ENCODE measurements at regions not wholly inside any gene's neighbourhood (a gene's known extent, or its start where the extent isn't known, plus 50 kb on each side); places are given as distances from the start of the nearest gene placed in this dataset.

DNA sequence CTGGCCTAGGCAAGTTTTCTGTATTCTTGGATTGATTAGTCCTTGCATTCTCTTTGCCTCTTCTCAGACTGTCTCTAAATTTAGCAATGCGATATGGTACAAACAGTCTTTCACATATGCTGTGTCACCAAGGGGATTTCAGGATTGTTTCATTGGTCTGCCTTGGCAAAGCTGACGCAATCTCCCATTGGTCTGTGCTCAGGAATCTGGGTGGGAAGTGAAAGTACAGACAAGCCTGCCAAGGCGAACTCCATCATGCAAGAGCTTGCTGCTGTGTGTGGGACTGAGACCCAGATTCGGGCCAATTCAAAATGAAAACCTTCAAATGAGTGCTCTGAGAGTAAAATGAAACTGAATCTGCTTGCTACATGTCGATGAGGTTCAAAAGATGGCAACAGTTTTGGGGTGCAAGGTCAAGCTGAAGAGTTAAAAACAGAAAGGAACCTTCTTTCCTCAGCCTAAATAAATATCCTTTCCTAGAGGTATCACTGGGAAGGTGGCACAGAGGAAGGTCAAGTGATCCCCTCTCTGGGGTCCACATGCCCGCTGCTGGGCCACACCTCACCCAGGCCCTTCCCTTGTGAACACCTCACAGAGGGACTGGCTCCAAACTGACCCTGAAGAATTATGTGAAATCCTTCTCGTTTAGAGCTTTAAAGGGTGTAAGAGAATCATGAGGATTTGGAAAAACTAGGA is 198.8 kb upstream of the PREP start:
- DNase-seq (ENCODE audit: low spot score) = peak; percentile 35
- H3K9me2 ChIP-seq (ENCODE audit: insufficient read depth, low read length) = no peaks in the 10 kb centered on the region
- intact Hi-C loops (cut with micrococcal nuclease; ENCODE audit: unreplicated experiment) = no loop called here
- H3K4me2 ChIP-seq (ENCODE audit: low read length) = peak overlapping the region; percentile 9
- BruUV-seq (replicated peaks) = no TSS peak
- ChIA-PET POLR2A (interaction anchor here (0.6 to 1.1 kb wide), 4 partner anchors 11 to 155 kb away, joined by 3 to 9 read pairs (median 3); no protein-coding TSS in a partner anchor), CTCF (ENCODE audit: unreplicated experiment) (no interaction called here)
- no peak overlapping the region for H3K27ac ChIP-seq (ENCODE audit: low read depth, low read length, poor library complexity, severe bottlenecking)
- peaks cover 8% of the 10 kb centered on the region for H3K4me1 ChIP-seq (ENCODE audit: insufficient read depth, low read length, poor library complexity, severe bottlenecking)
- H3K36me3 ChIP-seq (ENCODE audit: insufficient read depth, low read length) = no peaks in the 10 kb centered on the region
- H3K4me3 ChIP-seq (ENCODE audit: low read depth, low read length, poor library complexity, severe bottlenecking) = no peak overlapping the region
- H4K20me1 ChIP-seq (ENCODE audit: insufficient read depth, low read length) = no peaks in the 10 kb centered on the region
- H3K79me2 ChIP-seq (ENCODE audit: insufficient read depth, low read depth, low read length) = no peaks in the 10 kb centered on the region
- peak overlapping the region; percentile 62; the same call in 1 of the 2 replicates for H2AFZ ChIP-seq (ENCODE audit: low read length)
- H3K9me3 ChIP-seq (ENCODE audit: low read length) = 0 out of 2 replicates have a peak, but pooled peaks cover 3% of the 10 kb centered on the region
- TF ChIP-seq EZH2phosphoT487 (IDR thresholded peaks at IDR 0.05; ENCODE audit: borderline replicate concordance, low read depth, low read length) = no peak
- TF ChIP-seq, protein P1, sequence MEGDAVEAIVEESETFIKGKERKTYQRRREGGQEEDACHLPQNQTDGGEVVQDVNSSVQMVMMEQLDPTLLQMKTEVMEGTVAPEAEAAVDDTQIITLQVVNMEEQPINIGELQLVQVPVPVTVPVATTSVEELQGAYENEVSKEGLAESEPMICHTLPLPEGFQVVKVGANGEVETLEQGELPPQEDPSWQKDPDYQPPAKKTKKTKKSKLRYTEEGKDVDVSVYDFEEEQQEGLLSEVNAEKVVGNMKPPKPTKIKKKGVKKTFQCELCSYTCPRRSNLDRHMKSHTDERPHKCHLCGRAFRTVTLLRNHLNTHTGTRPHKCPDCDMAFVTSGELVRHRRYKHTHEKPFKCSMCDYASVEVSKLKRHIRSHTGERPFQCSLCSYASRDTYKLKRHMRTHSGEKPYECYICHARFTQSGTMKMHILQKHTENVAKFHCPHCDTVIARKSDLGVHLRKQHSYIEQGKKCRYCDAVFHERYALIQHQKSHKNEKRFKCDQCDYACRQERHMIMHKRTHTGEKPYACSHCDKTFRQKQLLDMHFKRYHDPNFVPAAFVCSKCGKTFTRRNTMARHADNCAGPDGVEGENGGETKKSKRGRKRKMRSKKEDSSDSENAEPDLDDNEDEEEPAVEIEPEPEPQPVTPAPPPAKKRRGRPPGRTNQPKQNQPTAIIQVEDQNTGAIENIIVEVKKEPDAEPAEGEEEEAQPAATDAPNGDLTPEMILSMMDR (conservative IDR thresholded peaks at IDR 0.05; ENCODE audit: low read length) = no peak

DNA sequence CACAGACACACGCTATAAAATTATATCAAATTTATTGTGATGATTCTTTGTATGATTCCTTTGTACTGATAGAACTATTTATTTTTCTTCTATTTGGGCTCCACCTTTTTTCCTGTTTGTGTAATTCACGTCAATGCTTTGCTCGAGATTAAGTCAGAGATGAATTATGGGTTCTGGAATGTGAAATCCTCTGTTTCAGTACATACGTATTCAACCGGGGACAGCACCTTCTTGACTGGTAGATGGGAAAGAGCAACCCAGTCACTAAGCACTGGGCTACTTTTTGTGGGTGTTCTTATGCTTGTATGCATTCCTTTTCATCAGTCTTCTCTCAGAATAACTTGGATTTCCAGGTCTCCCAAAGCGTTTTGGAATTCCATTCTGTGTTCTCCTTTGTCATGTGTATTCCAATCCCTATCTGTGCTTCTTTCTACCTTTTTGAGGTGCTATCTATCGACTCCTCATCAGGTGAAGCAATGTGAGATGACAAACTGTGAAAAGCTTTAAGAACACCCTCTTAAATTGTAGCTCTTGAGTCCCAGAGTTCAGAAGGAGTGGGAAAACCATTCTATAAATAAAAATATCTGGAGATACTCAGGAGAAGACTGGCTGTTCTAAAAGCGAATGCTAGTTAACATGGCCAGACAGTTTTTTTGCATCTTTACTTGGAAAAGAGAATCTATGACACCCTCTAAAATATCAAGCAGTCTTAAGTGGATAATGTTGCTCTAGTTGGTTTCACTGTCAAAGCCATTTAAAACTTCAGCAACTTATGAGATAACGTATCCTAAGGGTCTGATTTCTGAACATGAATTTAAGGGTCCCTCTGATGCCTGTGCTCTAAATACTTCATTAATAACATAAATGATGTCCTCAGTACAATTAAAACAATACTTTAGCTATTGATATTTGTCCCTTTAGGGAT is 197.7 kb upstream of the PREP start:
- Histone ChIP-seq H3K9me3 (ENCODE audit: low read length) (0 out of 2 replicates have a peak, but pooled peaks cover 3% of the 10 kb centered on the region), H3K27ac (ENCODE audit: low read depth, low read length, poor library complexity, severe bottlenecking) (no peak overlapping the region), H2AFZ (ENCODE audit: low read length) (peak overlapping the region; percentile 62; the same call in 1 of the 2 replicates), H4K20me1 (ENCODE audit: insufficient read depth, low read length) (no peaks in the 10 kb centered on the region), H3K4me1 (ENCODE audit: insufficient read depth, low read length, poor library complexity, severe bottlenecking) (peaks cover 8% of the 10 kb centered on the region), H3K36me3 (ENCODE audit: insufficient read depth, low read length) (no peaks in the 10 kb centered on the region), H3K79me2 (ENCODE audit: insufficient read depth, low read depth, low read length) (no peaks in the 10 kb centered on the region), H3K4me3 (ENCODE audit: low read depth, low read length, poor library complexity, severe bottlenecking) (no peak overlapping the region), H3K9me2 (ENCODE audit: insufficient read depth, low read length) (no peaks in the 10 kb centered on the region), H3K4me2 (ENCODE audit: low read length) (no peak overlapping the region)
- no peak for TF ChIP-seq EZH2phosphoT487 (IDR thresholded peaks at IDR 0.05; ENCODE audit: borderline replicate concordance, low read depth, low read length)
- TF ChIP-seq, protein P1 (conservative IDR thresholded peaks at IDR 0.05; ENCODE audit: low read length) = no peak
- no TSS peak for BruUV-seq (replicated peaks)
- CTCF ChIA-PET (ENCODE audit: unreplicated experiment) = no interaction called here
- intact Hi-C loops (cut with micrococcal nuclease; ENCODE audit: unreplicated experiment) = no loop called here
- no peak for DNase-seq (ENCODE audit: low spot score)
- POLR2A ChIA-PET = no interaction called here

Data from OCI-LY7 (cell line).